NCI-H2107 treated with DMSO at 0.1 percent for 48 hours (cell line): ENCODE measurements at regions not wholly inside any gene's neighbourhood (a gene's known extent, or its start where the extent isn't known, plus 50 kb on each side); places are given as distances from the start of the nearest gene placed in this dataset.

Experiments used
- DNase-seq: peaks from one replicate; lab custom pipeline; 2025; ENCODE audit not compliant: unreplicated experiment; lab: John Stamatoyannopoulos, UW

GRCh38 chr2:41446266-41446665 is 601.6 kb upstream of the PKDCC start:
- no peak for DNase-seq

- DNase-seq = no peak
Observed at GRCh38 chr2:41448221-41448620, 599.6 kb upstream of the PKDCC start.

DNA sequence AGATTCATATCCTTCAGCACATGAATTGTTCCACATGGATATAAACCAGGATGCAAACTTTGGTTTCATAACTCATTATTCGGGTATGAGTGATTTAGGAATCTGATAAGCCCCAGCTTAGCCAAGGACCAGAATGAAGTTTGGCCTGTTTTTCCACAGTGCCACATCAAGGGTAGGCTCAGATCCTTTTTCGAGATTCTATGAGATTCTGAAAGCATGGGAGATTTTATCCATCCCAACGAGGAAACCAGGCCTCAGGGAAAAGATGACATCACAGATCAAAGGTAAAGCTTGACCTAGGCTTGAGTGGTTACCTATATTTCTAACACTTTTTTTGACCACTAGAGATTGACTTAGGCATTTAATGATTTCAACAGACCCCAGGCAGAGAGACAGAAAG is 590.8 kb upstream of the PKDCC start:
- DNase-seq = no peak

GRCh38 chr2:41460661-41461060 is 587.2 kb upstream of the PKDCC start:
- DNase-seq = no peak

- DNase-seq = no peak
Observed at GRCh38 chr2:41464395-41464794, 583.4 kb upstream of the PKDCC start.

DNA sequence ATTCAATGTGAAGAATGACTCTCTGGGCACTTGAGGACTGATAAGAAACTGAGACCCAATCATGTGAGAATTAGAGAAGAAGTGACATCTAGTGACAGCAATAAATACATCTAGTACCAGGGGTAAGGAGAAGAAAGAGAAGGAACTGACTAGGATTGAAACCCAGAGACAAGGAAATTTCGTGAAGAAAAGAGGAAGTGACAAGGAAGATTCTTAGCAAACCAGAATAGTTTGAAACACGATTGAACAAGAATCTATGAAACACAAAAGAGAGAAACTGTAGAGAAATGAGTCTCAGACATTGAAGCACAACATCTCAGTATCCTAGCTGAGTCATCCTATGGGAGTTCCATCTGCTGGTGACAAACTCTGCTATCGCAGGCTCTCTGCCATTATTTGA is 571.9 kb upstream of the PKDCC start:
- no peak for DNase-seq

GRCh38 chr2:41482659-41483058 is 565.2 kb upstream of the PKDCC start:
- DNase-seq = no peak

- no peak for DNase-seq
Observed at GRCh38 chr2:41483226-41483625, 564.6 kb upstream of the PKDCC start.

DNA sequence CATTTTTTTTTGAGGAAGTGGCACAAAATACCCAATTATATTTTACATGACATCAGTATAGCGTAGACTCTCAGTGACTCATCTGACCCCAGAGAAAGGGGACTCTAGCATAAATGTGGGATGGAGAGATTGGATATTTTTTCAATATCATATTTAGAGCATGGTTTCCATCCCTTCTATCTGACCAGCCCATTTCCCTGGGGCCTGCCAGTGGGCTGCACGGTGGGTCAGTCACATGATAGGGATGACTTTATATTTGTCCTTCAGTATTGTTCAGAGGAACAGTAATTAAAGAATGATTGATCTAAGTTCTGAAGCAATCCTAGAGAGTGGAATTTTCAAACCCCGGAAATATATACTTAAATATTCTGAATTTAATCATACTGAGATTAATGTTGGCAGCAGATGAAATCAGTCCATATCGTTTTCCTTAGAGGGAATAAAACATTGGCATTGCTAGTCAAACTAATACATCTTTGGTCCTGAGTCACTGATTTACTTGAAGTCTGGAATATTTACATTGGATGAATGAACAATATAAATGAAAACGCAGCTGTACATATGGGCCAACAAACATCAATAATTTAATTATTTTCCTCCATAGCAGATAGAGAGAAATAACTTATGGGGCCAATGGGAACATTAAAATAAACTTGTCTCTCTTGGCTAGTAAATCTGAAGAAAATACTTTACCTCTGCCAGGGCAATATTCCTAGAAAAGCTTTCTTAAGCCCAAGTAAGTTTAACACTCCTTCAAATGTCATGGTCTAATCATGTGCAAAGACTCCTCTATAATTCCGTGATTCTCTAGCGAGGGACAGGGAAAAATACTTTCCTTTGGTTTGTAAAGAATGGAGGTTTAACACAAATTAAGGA is 563.6 kb upstream of the PKDCC start:
- DNase-seq = no peak

GRCh38 chr2:41484858-41485234 is 563.0 kb upstream of the PKDCC start:
- DNase-seq = no peak

GRCh38 chr2:41486948-41487347 is 560.9 kb upstream of the PKDCC start:
- no peak for DNase-seq

DNA sequence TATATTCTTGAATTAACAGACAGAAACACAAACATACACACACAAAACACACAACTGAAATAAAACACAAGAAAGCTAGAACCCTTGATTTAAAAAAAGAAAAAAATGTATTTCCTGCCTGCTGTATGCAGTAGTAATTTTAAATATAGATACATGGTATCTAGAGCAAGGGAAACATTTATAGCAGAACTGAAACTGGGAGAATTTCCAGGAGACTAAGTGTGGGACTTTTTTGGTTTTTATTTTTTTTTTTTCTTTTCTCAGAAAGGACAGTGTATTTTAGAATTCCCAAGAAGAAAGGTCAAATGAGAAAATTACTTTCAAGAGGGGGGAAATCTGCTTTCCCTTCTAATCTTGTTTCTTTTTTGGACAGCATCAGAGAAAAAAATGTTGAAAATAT is 558.9 kb upstream of the PKDCC start:
- no peak for DNase-seq

DNA sequence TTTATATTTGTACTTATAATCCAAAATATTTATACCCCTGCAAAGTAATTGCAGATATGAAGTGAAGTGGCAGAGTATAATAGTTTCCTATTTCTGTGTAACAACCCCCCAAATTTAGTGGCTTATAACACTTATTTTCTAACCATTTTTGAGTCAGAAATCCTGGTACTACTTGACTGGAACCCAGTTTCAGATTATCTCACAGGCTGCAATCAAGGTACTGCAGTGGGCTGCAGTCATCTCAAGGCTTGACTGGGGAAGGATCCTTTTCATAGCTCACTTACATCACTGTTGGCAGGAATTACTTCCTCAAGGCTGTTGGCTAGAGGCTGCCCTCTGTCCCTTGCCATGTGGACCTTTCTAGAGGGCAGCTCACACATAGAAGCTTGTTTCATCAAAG is 558.2 kb upstream of the PKDCC start:
- DNase-seq = no peak

DNA sequence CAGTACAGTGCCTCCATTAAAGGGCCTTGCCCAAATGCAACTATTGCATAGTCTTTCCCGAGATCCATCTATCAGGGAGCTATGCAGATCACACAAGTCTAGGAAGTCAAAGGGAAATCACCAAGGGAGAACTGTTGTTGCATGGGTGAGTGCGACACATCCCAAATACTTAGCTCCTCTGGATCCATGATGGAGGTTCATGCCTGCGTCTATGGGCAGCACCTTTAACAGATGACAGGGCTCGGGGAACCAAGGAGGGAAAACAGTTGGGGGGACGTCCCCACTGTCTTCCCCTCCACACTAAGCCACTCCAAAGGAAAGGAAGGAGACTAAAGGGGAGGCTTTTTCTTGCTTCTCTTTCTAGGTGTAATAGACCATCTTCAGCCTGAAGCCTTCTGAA is 552.8 kb upstream of the PKDCC start:
- DNase-seq = no peak

- no peak for DNase-seq
Observed at GRCh38 chr2:41496908-41497307, 550.9 kb upstream of the PKDCC start.

DNA sequence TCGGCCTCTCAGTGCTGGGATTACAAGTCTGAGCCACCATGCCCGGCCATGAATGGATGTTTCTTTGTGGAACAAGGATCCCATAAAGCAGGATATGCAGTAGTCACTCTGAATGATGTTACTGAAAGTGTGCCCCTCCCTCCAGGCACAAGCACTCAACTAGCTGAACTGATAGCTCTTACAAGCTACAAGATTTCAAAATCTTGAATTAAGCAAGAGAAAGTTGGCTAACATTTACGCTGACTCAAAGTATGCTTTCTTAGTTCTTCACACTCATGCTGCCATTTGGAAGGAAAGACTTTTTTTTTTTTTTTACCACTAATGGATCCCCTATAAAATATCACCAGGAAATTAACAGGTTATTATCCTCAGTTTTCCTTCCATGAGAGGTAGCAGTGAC is 549.0 kb upstream of the PKDCC start:
- DNase-seq = no peak

- DNase-seq = no peak
Observed at GRCh38 chr2:41500895-41501294, 546.9 kb upstream of the PKDCC start.

GRCh38 chr2:41502752-41503151 is 545.1 kb upstream of the PKDCC start:
- DNase-seq = no peak

GRCh38 chr2:41504532-41504931 is 543.3 kb upstream of the PKDCC start:
- DNase-seq = no peak

DNA sequence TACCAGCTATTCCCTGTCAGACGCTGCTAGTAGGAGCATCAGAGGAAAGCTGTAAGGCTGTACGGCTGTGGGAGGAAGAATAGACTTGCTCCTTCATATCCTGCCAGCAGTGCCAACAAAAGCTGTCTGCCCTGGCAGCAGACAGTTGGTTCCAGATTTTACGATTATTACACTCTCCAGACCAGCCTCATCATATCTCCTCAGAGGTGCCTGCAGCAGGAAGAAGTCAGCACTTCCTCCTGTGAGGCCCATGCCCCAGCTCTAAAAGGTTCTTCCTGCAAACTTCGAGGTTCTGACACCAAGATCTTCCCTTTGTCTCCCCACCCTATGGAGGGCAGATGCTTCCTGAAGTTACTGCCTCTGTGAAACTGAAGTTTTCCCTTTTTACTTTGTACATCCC is 537.7 kb upstream of the PKDCC start:
- no peak for DNase-seq

DNA sequence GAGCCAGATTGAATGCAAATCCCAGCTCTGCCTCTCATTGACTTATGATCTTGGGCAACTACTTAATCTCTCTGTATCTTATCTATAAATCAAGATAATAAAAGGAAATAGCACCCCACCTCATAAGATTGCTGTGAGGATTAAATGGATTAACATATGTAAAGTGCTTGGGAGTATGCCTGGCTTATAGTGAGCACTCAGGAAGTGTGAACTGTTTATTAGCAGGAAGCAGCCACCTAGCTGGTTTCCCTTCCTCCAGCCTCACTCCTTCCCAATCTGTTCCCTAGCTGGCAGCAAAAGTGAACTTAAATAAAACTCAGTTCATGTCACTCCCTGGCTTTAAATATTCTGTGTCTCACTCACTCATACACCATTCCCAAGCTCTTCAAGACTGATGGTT is 526.6 kb upstream of the PKDCC start:
- DNase-seq = no peak

- no peak for DNase-seq
Observed at GRCh38 chr2:41527525-41528323, 520.1 kb upstream of the PKDCC start.
